ACHN (cell line): ENCODE measurements at regions not wholly inside any gene's neighbourhood (a gene's known extent, or its start where the extent isn't known, plus 50 kb on each side); places are given as distances from the start of the nearest gene placed in this dataset.

Experiments used
- DNase-seq: peaks from one replicate; pipeline ENCODE4 v3.0.0-alpha.2; 2015
- in situ Hi-C: cut with HindIII; loops from 2 replicates; pipeline ENCODE4 v1.10.0; 2017; ENCODE audit warnings: low sequenced_read_pairs, low pct_ligation_motif_present, low pct_unique_long_range_greater_than_20kb

DNA sequence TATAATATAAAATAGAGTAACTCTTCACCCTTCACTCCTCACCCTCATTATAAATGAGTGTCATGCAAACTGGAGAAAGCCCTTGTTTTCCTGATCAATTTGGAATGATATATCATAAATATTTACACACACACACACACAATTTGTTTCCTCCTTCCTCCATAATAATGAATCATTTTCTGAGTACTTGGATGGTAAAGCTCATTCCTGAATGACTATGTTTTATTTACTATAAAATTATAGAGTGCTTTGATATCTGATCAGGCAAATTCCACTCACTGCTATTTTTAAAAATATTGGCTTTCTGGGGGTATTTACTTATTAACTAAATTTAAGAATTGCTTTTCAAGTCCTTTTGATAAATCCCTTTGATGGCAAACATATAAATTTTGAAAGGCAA is 1125.5 kb upstream of the CNTNAP5 start:
- DNase-seq = no peak
- in situ Hi-C loops = no loop called here

- no peak for DNase-seq
- in situ Hi-C loops = no loop called here
These were observed 1119.7 kb upstream of the CNTNAP5 start for GRCh38 chr2:122905431-122905830.

GRCh38 chr2:122908159-122908558 is 1116.9 kb upstream of the CNTNAP5 start:
- in situ Hi-C loops = no loop called here
- no peak for DNase-seq

GRCh38 chr2:122927197-122927596 is 1097.9 kb upstream of the CNTNAP5 start:
- in situ Hi-C loops = no loop called here

DNA sequence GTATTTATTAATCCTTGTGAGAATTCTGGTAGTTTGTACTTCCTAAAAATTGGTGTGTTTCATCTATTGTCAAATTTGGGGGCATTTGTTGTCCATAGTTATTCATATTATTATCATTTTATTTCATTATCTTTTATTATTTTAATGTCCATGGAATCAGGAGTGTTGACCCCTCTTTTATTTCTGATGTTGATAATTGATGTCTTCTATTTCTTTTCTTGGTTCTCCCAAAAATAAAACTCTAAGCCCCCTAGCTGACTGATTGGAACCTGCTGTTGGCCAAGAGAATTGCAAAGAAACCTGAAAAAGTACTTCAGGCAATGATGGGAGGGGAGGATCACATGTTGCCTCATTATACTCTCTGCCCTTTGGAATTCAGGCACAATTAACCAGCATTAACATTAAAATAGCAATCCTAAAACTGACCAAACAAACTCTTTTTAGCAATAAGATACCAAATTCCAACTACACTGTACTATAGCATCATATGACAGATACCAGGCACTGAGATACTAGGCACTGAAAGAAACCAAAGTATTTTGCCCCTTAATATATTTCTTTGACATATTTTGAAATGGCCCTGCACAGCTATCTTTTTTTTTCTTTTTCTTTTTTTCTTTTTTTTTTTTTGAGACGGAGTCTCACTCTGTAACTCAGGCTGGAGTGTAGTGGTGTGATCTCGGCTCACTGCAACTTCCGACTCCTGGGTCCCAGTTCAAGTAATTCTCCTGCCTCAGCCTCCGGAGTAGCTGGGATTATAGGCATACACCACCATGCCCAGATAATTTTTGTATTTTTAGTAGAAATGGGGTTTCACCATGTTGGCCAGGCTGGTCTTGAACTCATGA is 1097.2 kb upstream of the CNTNAP5 start:
- in situ Hi-C loops = no loop called here
- no peak for DNase-seq

More at GRCh38 chr2:122927197-122927596, 1097.9 kb upstream of the CNTNAP5 start:
- no peak for DNase-seq

DNA sequence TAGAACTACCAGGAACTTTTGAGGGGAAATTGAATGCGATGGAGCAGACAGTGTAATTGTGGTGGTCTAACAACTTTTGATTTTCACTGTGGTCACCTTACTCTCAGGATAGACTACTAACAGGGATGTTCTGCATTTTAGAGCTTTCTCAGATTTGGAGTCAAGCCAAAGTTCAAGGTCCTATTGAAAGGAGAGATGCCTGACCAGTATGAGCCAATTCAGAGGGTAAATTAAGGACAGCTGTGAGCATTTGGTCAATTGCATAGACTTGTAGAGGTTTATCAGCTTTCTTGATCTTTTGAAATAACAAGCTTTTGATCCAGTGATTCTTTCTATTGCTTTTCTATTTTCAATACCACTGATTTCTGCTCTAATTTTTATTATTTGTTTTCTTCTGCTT is 1095.7 kb upstream of the CNTNAP5 start:
- DNase-seq = no peak
- in situ Hi-C loops = no loop called here

DNA sequence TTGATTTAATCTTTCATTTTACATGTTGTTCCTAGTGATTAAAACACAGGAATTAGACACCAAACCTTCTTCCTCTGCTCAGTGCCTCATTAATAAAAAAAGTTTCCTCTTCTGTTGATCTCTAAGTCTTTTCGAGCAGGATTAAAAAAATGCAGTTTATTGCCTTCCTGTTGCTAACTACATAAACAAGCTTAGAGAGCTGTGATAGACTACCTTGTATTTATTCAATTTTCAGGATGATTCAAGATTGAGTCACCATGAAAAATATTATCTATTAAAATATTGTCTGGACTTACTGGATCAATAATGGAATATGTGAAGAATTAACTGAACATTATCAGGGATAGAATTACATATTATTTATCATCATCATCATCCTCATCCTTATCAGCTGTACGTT is 1089.6 kb upstream of the CNTNAP5 start:
- no peak for DNase-seq
- in situ Hi-C loops = no loop called here

DNA sequence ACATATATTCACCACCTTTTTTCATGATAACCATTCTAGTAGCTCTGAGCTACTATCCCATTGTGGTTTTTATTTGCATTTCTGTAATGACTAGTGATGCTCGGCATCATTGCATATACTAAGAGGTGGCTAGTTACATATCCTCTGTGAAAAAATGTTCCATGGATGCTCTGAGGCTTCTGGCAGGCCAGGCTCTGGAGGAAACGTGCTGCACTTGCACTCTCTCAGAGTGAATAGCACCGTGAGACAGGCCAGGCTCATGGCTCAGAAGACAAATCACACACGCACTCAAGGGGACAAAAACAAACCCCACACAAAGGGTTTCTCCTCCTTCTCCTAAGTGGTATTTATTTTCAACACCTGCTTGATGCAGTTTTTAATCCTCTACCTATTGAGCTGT is 1085.3 kb upstream of the CNTNAP5 start:
- DNase-seq = no peak
- in situ Hi-C loops = no loop called here

DNA sequence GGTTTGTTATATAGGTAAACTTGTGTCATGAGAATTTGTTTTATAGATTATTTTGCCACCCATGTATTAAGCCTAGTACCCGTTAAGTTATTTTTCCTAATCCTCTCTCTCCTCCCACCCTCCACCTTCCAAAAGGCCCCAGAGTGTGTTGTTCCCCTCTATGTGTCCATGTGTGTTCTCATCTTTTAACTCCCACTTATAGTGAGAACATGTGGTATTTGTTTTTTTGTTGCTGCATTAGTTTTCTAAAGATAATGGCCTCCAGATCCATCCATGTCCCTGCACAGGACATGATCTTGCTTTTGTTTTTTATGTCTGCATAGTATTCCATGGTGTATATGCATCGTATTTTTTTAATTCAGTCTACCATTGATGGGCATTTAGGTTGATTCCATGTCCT is 1075.6 kb upstream of the CNTNAP5 start:
- in situ Hi-C loops = no loop called here
- DNase-seq = no peak

- in situ Hi-C loops = no loop called here
- DNase-seq = no peak
These were observed 1069.3 kb upstream of the CNTNAP5 start for GRCh38 chr2:122955776-122956175.

- DNase-seq = peak; percentile 94
- in situ Hi-C loops = no loop called here
These were observed 1064.1 kb upstream of the CNTNAP5 start for GRCh38 chr2:122960759-122961641.

- in situ Hi-C loops = no loop called here
- no peak for DNase-seq
These were observed 1058.6 kb upstream of the CNTNAP5 start for GRCh38 chr2:122966461-122966860.

DNA sequence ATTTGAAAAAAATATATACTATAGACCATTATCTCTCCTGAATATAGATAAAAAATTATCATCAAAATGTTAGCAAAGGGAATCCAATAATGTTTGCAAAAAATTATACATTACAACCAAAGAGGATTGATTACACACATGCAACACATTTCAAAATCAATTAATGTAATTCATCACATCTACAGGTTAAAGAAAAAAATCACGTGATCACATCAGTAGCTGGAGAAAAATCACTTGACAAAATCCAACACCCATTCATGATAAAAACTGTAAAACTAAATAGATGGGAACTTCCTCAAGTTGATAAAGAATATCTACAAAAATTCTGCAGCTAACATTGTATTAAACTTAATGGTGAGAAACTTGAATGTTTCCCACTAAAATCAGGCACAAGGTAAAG is 1047.5 kb upstream of the CNTNAP5 start:
- in situ Hi-C loops = no loop called here
- DNase-seq = no peak

DNA sequence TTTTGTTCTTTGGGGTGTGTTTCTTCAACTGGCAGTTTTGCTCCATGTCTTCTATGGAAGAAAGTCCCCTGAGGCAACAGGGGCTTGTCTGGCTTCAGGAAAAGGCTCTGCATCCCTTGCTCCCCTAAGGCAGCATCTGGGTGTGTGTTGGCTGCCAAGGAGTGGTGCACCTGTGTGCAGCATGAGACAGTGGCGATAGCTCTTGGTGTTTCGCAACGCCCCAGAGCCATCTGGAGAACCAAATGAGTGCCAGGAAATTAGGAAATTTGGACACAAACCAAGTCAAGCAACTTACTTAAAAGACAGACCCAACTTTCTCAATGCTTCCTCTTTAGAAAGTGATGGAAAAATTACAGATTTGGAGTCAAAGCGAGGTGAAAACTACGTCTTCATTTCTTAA is 1044.4 kb upstream of the CNTNAP5 start:
- in situ Hi-C loops = no loop called here

DNA sequence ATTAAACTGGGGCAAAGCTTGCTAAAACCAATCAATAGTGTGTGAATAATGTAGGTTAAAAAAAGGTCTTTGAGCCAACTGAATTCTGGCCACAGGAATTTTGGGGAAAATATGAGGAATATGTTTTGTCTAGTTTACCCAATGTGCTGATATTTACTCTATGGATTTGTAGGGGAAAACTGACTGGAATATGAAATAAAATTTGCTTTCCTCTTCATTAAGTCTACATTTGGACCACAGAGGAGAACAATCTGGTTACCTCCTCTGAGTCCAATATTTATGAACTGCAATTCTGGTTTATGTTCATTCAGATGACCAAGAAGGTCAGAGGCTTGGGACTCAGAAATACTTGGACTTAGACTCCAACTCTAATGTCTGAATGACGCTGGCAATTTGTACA is 1042.2 kb upstream of the CNTNAP5 start:
- no peak for DNase-seq
- in situ Hi-C loops = no loop called here

More for the DNA sequence above, 1044.4 kb upstream of the CNTNAP5 start:
- DNase-seq = no peak

- no peak for DNase-seq
- in situ Hi-C loops = no loop called here
These were observed 1036.5 kb upstream of the CNTNAP5 start for GRCh38 chr2:122988395-122989221.

GRCh38 chr2:122993592-122993991 is 1031.5 kb upstream of the CNTNAP5 start:
- DNase-seq = no peak
- in situ Hi-C loops = no loop called here

GRCh38 chr2:122999258-122999657 is 1025.8 kb upstream of the CNTNAP5 start:
- in situ Hi-C loops = no loop called here
- no peak for DNase-seq

DNA sequence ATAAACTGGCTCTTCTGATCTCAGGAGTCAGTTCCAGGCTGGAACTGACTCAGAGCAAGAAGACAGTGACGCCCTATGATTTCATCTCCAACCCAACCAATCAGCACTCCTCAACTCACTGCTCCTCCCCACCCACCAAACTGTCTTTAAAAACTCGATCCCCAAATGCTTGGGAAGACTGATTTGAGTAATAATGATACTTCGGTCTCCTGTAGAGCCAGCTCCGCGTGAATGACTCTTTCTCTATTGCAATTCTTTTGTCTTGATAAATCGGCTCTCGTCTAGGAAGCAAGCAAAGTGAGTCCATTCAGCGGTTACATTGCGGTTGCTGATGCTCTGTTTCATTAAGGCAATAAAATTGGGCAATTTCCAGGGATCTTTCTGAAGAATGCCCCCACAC is 1025.3 kb upstream of the CNTNAP5 start:
- in situ Hi-C loops = no loop called here
- DNase-seq = no peak
